Activated naive CD4-positive, alpha-beta T cell treated with anti-CD3 and anti-CD28 coated beads for 36 hours (primary cell): ENCODE measurements at regions not wholly inside any gene's neighbourhood (a gene's known extent, or its start where the extent isn't known, plus 50 kb on each side); places are given as distances from the start of the nearest gene placed in this dataset.

Experiments
- CTCF ChIA-PET: fragments of 350-600 bp; sonication (Branson Sonifier 250); formaldehyde crosslinking; loops from one replicate; lab custom pipeline; 2021; ENCODE audit warnings: antibody characterized with exemption; lab: Charles Lee
- DNase-seq: peaks from one replicate; pipeline ENCODE4 v3.0.0-alpha.2; 2020
- H3K27ac Mint-ChIP-seq: one replicate; pipeline ENCODE4 v1.8.0; 2021; ENCODE audit warnings: mild to moderate bottlenecking, mixed read lengths
- H3K27me3 Mint-ChIP-seq: one replicate; pipeline ENCODE4 v1.8.0; 2021; ENCODE audit warnings: low read depth, mixed read lengths
- H3K36me3 Mint-ChIP-seq: one replicate; pipeline ENCODE4 v1.8.0; 2021; ENCODE audit warnings: low read depth, mixed read lengths
- H3K4me1 Mint-ChIP-seq: one replicate; pipeline ENCODE4 v1.8.0; 2021; ENCODE audit warnings: low read depth, mixed read lengths
- H3K4me3 Mint-ChIP-seq: one replicate; pipeline ENCODE4 v1.8.0; 2021; ENCODE audit warnings: mild to moderate bottlenecking, moderate library complexity, mixed read lengths
- H3K9me3 Mint-ChIP-seq: one replicate; pipeline ENCODE4 v1.8.0; 2021; ENCODE audit warnings: mixed read lengths
- intact Hi-C: fragments of 100-400 bp; cut with micrococcal nuclease; formaldehyde crosslinking; loops from one replicate; pipeline ENCODE4 v1.15.1; 2023

GRCh38 chr9:87266697-87267096, 231.0 kb upstream of the DAPK1 start:
- peaks cover 11% of the 10 kb centered on the region for H3K27me3 Mint-ChIP-seq
- no peaks in the 10 kb centered on the region for H3K36me3 Mint-ChIP-seq
- no peak overlapping the region for H3K27ac Mint-ChIP-seq
- H3K9me3 Mint-ChIP-seq: no peaks in the 10 kb centered on the region
- intact Hi-C loops: no loop called here
- CTCF ChIA-PET: no interaction called here
- DNase-seq: no peak
- H3K4me3 Mint-ChIP-seq: no peak overlapping the region
- no peaks in the 10 kb centered on the region for H3K4me1 Mint-ChIP-seq

- Mint-ChIP-seq H3K27me3 (peaks cover 11% of the 10 kb centered on the region), H3K27ac (no peak overlapping the region), H3K9me3 (no peaks in the 10 kb centered on the region), H3K4me3 (no peak overlapping the region), H3K36me3 (no peaks in the 10 kb centered on the region), H3K4me1 (no peaks in the 10 kb centered on the region)
- intact Hi-C loops: no loop called here
- no peak for DNase-seq
- CTCF ChIA-PET: no interaction called here
Observed at GRCh38 chr9:87267251-87268070, 230.2 kb upstream of the DAPK1 start.

- Mint-ChIP-seq H3K27ac (no peak overlapping the region), H3K4me1 (no peaks in the 10 kb centered on the region), H3K36me3 (no peaks in the 10 kb centered on the region), H3K9me3 (no peaks in the 10 kb centered on the region), H3K4me3 (no peak overlapping the region), H3K27me3 (peaks cover 18% of the 10 kb centered on the region)
- no peak for DNase-seq
- CTCF ChIA-PET: no interaction called here
- intact Hi-C loops: no loop called here
Observed at GRCh38 chr9:87269296-87270176, 228.1 kb upstream of the DAPK1 start.

- Mint-ChIP-seq H3K4me3 (no peak overlapping the region), H3K9me3 (no peaks in the 10 kb centered on the region), H3K4me1 (peaks cover 3% of the 10 kb centered on the region), H3K27ac (no peak overlapping the region), H3K36me3 (no peaks in the 10 kb centered on the region), H3K27me3 (peaks cover 18% of the 10 kb centered on the region)
- intact Hi-C loops: no loop called here
- no peak for DNase-seq
- CTCF ChIA-PET: no interaction called here
Observed at GRCh38 chr9:87270221-87270847, 227.3 kb upstream of the DAPK1 start.

- Mint-ChIP-seq H3K27me3 (peaks cover 18% of the 10 kb centered on the region), H3K4me1 (peaks cover 4% of the 10 kb centered on the region), H3K27ac (no peak overlapping the region), H3K4me3 (no peak overlapping the region), H3K36me3 (no peaks in the 10 kb centered on the region), H3K9me3 (no peaks in the 10 kb centered on the region)
- CTCF ChIA-PET: no interaction called here
- intact Hi-C loops: no loop called here
- no peak for DNase-seq
Observed at GRCh38 chr9:87270848-87271234, 226.8 kb upstream of the DAPK1 start.

- H3K36me3 Mint-ChIP-seq: no peaks in the 10 kb centered on the region
- intact Hi-C loops: no loop called here
- H3K4me3 Mint-ChIP-seq: no peak overlapping the region
- peaks cover 9% of the 10 kb centered on the region for H3K4me1 Mint-ChIP-seq
- H3K27ac Mint-ChIP-seq: no peak overlapping the region
- CTCF ChIA-PET: no interaction called here
- no peak for DNase-seq
- peaks cover 16% of the 10 kb centered on the region for H3K27me3 Mint-ChIP-seq
- H3K9me3 Mint-ChIP-seq: no peaks in the 10 kb centered on the region
Observed at GRCh38 chr9:87271696-87272477, 225.8 kb upstream of the DAPK1 start.

- H3K9me3 Mint-ChIP-seq: no peaks in the 10 kb centered on the region
- intact Hi-C loops: no loop called here
- no peak for DNase-seq
- no peak overlapping the region for H3K4me3 Mint-ChIP-seq
- peaks cover 16% of the 10 kb centered on the region for H3K27me3 Mint-ChIP-seq
- H3K27ac Mint-ChIP-seq: no peak overlapping the region
- CTCF ChIA-PET: no interaction called here
- no peaks in the 10 kb centered on the region for H3K36me3 Mint-ChIP-seq
- peaks cover 15% of the 10 kb centered on the region for H3K4me1 Mint-ChIP-seq
Observed at GRCh38 chr9:87275047-87275725, 222.5 kb upstream of the DAPK1 start.

GRCh38 chr9:87276327-87276841, 221.3 kb upstream of the DAPK1 start:
- H3K27me3 Mint-ChIP-seq: peaks cover 13% of the 10 kb centered on the region
- H3K4me3 Mint-ChIP-seq: no peak overlapping the region
- peak; percentile 8 for DNase-seq
- H3K9me3 Mint-ChIP-seq: no peaks in the 10 kb centered on the region
- peak overlapping the region; percentile 70 for H3K27ac Mint-ChIP-seq
- H3K4me1 Mint-ChIP-seq: peaks cover 15% of the 10 kb centered on the region
- intact Hi-C loops: loop anchor here (1.0 to 2.0 kb wide), 2 partner anchors 153 to 330 kb away; partner anchors contain the start of gene GAS1
- H3K36me3 Mint-ChIP-seq: no peaks in the 10 kb centered on the region
- CTCF ChIA-PET: no interaction called here

GRCh38 chr9:87276851-87277261, 220.8 kb upstream of the DAPK1 start:
- Mint-ChIP-seq H3K4me3 (no peak overlapping the region), H3K9me3 (no peaks in the 10 kb centered on the region), H3K27ac (peak overlapping the region; percentile 70), H3K4me1 (peaks cover 15% of the 10 kb centered on the region), H3K36me3 (no peaks in the 10 kb centered on the region), H3K27me3 (peaks cover 15% of the 10 kb centered on the region)
- peak; percentile 7 for DNase-seq
- CTCF ChIA-PET: no interaction called here
- intact Hi-C loops: loop anchor here (1.0 to 2.0 kb wide), 2 partner anchors 154 to 330 kb away; partner anchors contain the start of gene GAS1

- Mint-ChIP-seq H3K27me3 (peaks cover 16% of the 10 kb centered on the region), H3K36me3 (no peaks in the 10 kb centered on the region), H3K4me3 (no peak overlapping the region), H3K27ac (no peak overlapping the region), H3K4me1 (peaks cover 15% of the 10 kb centered on the region), H3K9me3 (no peaks in the 10 kb centered on the region)
- no peak for DNase-seq
- intact Hi-C loops: loop anchor here (2.0 kb wide), 1 partner anchor 331 kb away; the partner anchor contains the start of gene GAS1
- CTCF ChIA-PET: no interaction called here
Observed at GRCh38 chr9:87277346-87277745, 220.3 kb upstream of the DAPK1 start.
